Gastroesophageal sphincter (tissue), 4 donors: ENCODE measurements at regions not wholly inside any gene's neighbourhood (a gene's known extent, or its start where the extent isn't known, plus 50 kb on each side); places are given as distances from the start of the nearest gene placed in this dataset.

ENCODE experiments used
- ATAC-seq: fragments of 150-250 bp; one replicate; pipeline ENCODE4 v1.9.1; 2016; ENCODE audit warnings: mild to moderate bottlenecking, moderate library complexity
- H3K27ac ChIP-seq, 4 donors: fragments of 200-600 bp; sonication (generic) in 3 of 4; 1 replicate in 3 of 4; 2 replicates in 1 of 4; pipeline ENCODE4 v1.5.1; 2016 to 2019
- H3K27me3 ChIP-seq: fragments of 200-600 bp; sonication (generic); one replicate; pipeline ENCODE4 v1.5.1; 2019
- H3K36me3 ChIP-seq, 2 donors: fragments of 200-600 bp; sonication (generic); one replicate each; pipeline ENCODE4 v1.5.1; 2019; ENCODE audit warnings: control low read depth in 1 of 2
- H3K4me1 ChIP-seq, 3 donors: fragments of 200-600 bp; sonication (generic); 1 replicate in 2 of 3; 2 replicates in 1 of 3; pipeline ENCODE4 v1.5.1; 2016 to 2019; ENCODE audit warnings: control low read depth in 2 of 3
- H3K4me3 ChIP-seq, 2 donors: fragments of 200-600 bp; sonication (generic); one replicate each; pipeline ENCODE4 v1.5.1; 2019; ENCODE audit warnings: mild to moderate bottlenecking in 1 of 2, moderate library complexity in 1 of 2
- H3K9me3 ChIP-seq, 3 donors: fragments of 200-600 bp; sonication (generic); one replicate each; pipeline ENCODE4 v1.5.1; 2017 to 2019; ENCODE audit warnings: control low read depth in 2 of 3
- CTCF ChIP-seq, 4 experiments: fragments of 200-600 bp in 2 of 4; fragments of 450-650 bp in 2 of 4; sonication (generic) in 1 of 4; IDR thresholded peaks; one replicate each; pipeline ENCODE4 v1.5.1; 2017 to 2019; ENCODE audit warnings: antibody characterized with exemption in 4 of 4, mild to moderate bottlenecking in 2 of 4, moderate library complexity in 2 of 4
- EP300 ChIP-seq: sonication (generic); formaldehyde crosslinking; IDR thresholded peaks from one replicate; pipeline ENCODE4 v1.6.1; 2017; ENCODE audit warnings: antibody characterized with exemption, mild to moderate bottlenecking
- POLR2A ChIP-seq, 2 donors: fragments of 450-650 bp; IDR thresholded peaks; one replicate each; pipeline ENCODE4 v1.6.1; 2017; ENCODE audit warnings: antibody characterized with exemption in 2 of 2, mild to moderate bottlenecking in 2 of 2, moderate library complexity in 1 of 2
- POLR2AphosphoS5 ChIP-seq: sonication (generic); formaldehyde crosslinking; IDR thresholded peaks from one replicate; pipeline ENCODE4 v1.6.1; 2017; ENCODE audit warnings: antibody characterized with exemption
- WGBS, 2 donors: methylation state at CpG; one replicate each; pipeline ENCODE4 v1.1.5; 2018; ENCODE audit warnings: low coverage in 1 of 2; 5-methylcytosine and 5-hydroxymethylcytosine counted together

GRCh38 chr3:59518283-59519055 lies 468.6 kb upstream of the CFAP20DC start:
- no peak overlapping the region for H3K27ac ChIP-seq
- H3K27me3 ChIP-seq, result no peaks in the 10 kb centered on the region
- no peak overlapping the region for H3K4me3 ChIP-seq
- H3K9me3 ChIP-seq, result no peaks in the 10 kb centered on the region
- TF ChIP-seq POLR2AphosphoS5 (no peak), CTCF (IDR thresholded peaks at IDR 0.05) (no peak), EP300 (no peak), POLR2A (IDR thresholded peaks at IDR 0.05) (no peak)
- H3K4me1 ChIP-seq, result no peaks in the 10 kb centered on the region
- 86 to 89% methylated on average over 4 to 11 of the region's 14 CpGs for WGBS, 2 donors
- no peak for ATAC-seq
- H3K36me3 ChIP-seq, result no peaks in the 10 kb centered on the region

GRCh38 chr3:59517388-59517787 lies 467.6 kb upstream of the CFAP20DC start:
- WGBS, 2 donors, result 63 to 73% methylated on average over 4 of the region's 4 CpGs
- H3K27ac ChIP-seq, result no peak overlapping the region
- TF ChIP-seq EP300, result no peak
- H3K4me1 ChIP-seq, result no peaks in the 10 kb centered on the region
- H3K36me3 ChIP-seq, result no peaks in the 10 kb centered on the region
- no peaks in the 10 kb centered on the region for H3K27me3 ChIP-seq
- no peaks in the 10 kb centered on the region for H3K9me3 ChIP-seq
- H3K4me3 ChIP-seq, result no peak overlapping the region
- ATAC-seq, result no peak

DNA sequence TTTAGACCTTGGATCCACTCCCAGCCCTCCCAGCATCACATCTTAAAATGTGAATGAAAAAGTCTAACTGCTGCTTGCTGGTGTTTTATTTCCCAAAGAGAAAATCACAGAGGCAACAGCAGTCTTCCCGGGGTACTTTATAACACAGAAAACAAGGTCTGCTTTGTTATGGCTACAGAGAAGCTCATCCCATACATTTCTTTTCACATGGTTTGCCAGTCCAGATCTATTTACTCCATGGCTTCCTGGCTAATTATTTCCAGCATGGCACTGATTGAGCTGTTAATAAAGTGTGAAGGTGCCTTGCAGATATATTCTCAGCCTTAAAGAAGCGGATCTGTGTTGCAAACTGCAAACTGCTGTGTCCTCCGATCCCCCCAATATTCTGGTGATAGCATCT lies 466.1 kb upstream of the CFAP20DC start:
- Histone ChIP-seq H3K4me1 (no peaks in the 10 kb centered on the region), H3K9me3 (no peaks in the 10 kb centered on the region), H3K27me3 (no peaks in the 10 kb centered on the region), H3K27ac (no peak overlapping the region), H3K36me3 (no peaks in the 10 kb centered on the region), H3K4me3 (no peak overlapping the region)
- no peak for ATAC-seq
- 64% methylated on average over 3 of the region's 3 CpGs for WGBS, 2 donors
- TF ChIP-seq POLR2AphosphoS5 (no peak), CTCF (IDR thresholded peaks at IDR 0.05) (no peak), EP300 (no peak), POLR2A (IDR thresholded peaks at IDR 0.05) (no peak)

GRCh38 chr3:59514865-59515482 lies 465.1 kb upstream of the CFAP20DC start:
- Histone ChIP-seq H3K27me3 (no peaks in the 10 kb centered on the region), H3K27ac (no peak overlapping the region), H3K4me1 (no peaks in the 10 kb centered on the region), H3K9me3 (no peaks in the 10 kb centered on the region), H3K4me3 (no peak overlapping the region), H3K36me3 (no peaks in the 10 kb centered on the region)
- TF ChIP-seq POLR2A (IDR thresholded peaks at IDR 0.05) (no peak), EP300 (no peak), POLR2AphosphoS5 (no peak), CTCF (IDR thresholded peaks at IDR 0.05) (no peak)
- WGBS, 2 donors, result 71 to 87% methylated on average over 7 of the region's 7 CpGs
- no peak for ATAC-seq

DNA sequence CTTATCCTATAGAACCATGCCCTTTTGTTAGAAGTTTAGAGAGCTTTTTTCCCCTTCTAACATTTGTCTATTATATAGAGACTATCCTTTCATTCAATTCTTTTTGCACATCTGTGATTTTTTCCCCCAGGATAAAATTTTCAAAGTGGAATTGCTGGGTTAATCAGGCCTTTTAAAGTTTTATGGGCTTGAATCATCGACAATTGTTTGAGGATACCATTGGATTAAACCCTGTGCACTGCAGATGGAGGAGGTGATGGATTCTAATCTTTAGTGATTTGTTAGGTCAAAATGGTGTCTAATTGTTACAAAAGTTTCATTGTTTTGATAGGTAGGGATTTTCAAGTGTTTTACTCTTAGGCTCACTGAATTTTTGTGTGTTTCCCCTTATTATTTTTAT lies 463.7 kb upstream of the CFAP20DC start:
- Histone ChIP-seq H3K27me3 (no peaks in the 10 kb centered on the region), H3K4me1 (no peaks in the 10 kb centered on the region), H3K9me3 (no peaks in the 10 kb centered on the region), H3K4me3 (no peak overlapping the region), H3K27ac (no peak overlapping the region), H3K36me3 (no peaks in the 10 kb centered on the region)
- ATAC-seq, result no peak
- whole genome bisulfite sequencing, 2 donors, result 73% methylated on average over 1 of the region's 1 CpG; no CpG with 5 or more reads in 1 of the 2 donors
- TF ChIP-seq POLR2AphosphoS5 (no peak), EP300 (no peak), CTCF (IDR thresholded peaks at IDR 0.05) (no peak), POLR2A (IDR thresholded peaks at IDR 0.05) (no peak)
